Heart left ventricle (tissue), 16 donors: ENCODE measurements at regions not wholly inside any gene's neighbourhood (a gene's known extent, or its start where the extent isn't known, plus 50 kb on each side); places are given as distances from the start of the nearest gene placed in this dataset.
"Not testable (repeated sequence)": the region's sequence is repeated elsewhere in the genome, so short reads cannot be mapped to it uniquely, and the experiment has no call there.

Source experiments
- ATAC-seq, 4 donors: fragments of 200-7000 bp; cut with Tn5 transposase; one replicate each; pipeline ENCODE4 v1.9.1; 2020 to 2022; ENCODE audit warnings: moderate library complexity in 4 of 4, mild to moderate bottlenecking in 3 of 4, moderate number of reproducible peaks in 1 of 4
- DNase-seq, 5 donors: peaks; one replicate each; pipeline ENCODE4 v3.0.0-alpha.2; 2020
- H3K27ac ChIP-seq, 12 donors: fragments of 200-600 bp; sonication (generic) in 4 of 12; one replicate each; pipeline versions ENCODE4 v1.5.0 to v1.8.0; 2016 to 2022; ENCODE audit warnings: mild to moderate bottlenecking in 2 of 12
- H3K27me3 ChIP-seq, 9 donors: fragments of 200-600 bp; sonication (generic) in 2 of 9; one replicate each; pipeline versions ENCODE4 v1.5.1 to v1.8.0; 2016 to 2022; ENCODE audit warnings: mild to moderate bottlenecking in 3 of 9
- H3K36me3 ChIP-seq, 9 donors: fragments of 200-600 bp; sonication (generic) in 2 of 9; one replicate each; pipeline versions ENCODE4 v1.5.0 to v1.8.0; 2018 to 2022; ENCODE audit warnings: mild to moderate bottlenecking in 2 of 9
- H3K4me1 ChIP-seq, 12 donors: fragments of 200-600 bp; sonication (generic) in 4 of 12; one replicate each; pipeline versions ENCODE4 v1.5.0 to v1.8.0; 2016 to 2022; ENCODE audit warnings: mild to moderate bottlenecking in 3 of 12
- H3K4me3 ChIP-seq, 12 donors: fragments of 200-600 bp; sonication (generic) in 4 of 12; one replicate each; pipeline versions ENCODE4 v1.5.0 to v1.8.0; 2017 to 2022; ENCODE audit warnings: mild to moderate bottlenecking in 9 of 12, moderate library complexity in 4 of 12
- H3K9me3 ChIP-seq, 12 donors: fragments of 200-600 bp; sonication (generic) in 4 of 12; one replicate each; pipeline versions ENCODE4 v1.5.0 to v1.8.0; 2016 to 2022; ENCODE audit warnings: mild to moderate bottlenecking in 1 of 12
- POLR2A ChIP-seq, 2 donors: fragments of 450-650 bp; IDR thresholded peaks; one replicate each; pipeline ENCODE4 v1.6.1; 2017; ENCODE audit warnings: antibody characterized with exemption in 2 of 2, mild to moderate bottlenecking in 2 of 2, moderate library complexity in 2 of 2
- WGBS, 4 donors: extraction: QIAGEN DNeasy Blood & Tissue Kit in 2 of 4; methylation state at CpG; one replicate each; pipeline versions ENCODE4 v1.1.5 to v1.1.7; 2013 to 2018; 5-methylcytosine and 5-hydroxymethylcytosine counted together
- intact Hi-C, 10 donors: fragments of 100-400 bp; cut with DNase I; formaldehyde crosslinking; loops; one replicate each; pipeline versions ENCODE4 v1.11.1 to v1.14.2; 2022
- TF ChIP-seq, protein P1 (sequence below), 12 donors: fragments of 200-600 bp; sonication (generic) in 4 of 12; IDR thresholded peaks; one replicate each; pipeline versions ENCODE4 v1.5.0 to v1.8.0; 2018 to 2022; ENCODE audit warnings: antibody characterized with exemption in 12 of 12, mild to moderate bottlenecking in 5 of 12
- donor health status: ischemic (EF 13 %, LVEDD 7.1; RV severe dilation, severe dysfunction).
- donor health status: healthy with polysubstance abuse.
- donor health status: DM: no; HTN: yes; CAD: no.
- donor health status: DM: no; HTN: no; CAD: no.
- donor health status: ischemic (EF 25% LVEDD 6.9; RV normal size, moderate dysfunction).
- donor health status: ischemic (EF 25% LVEDD 5.7; RV mildly dilated, moderate dysfunction).
- donor health status: healthy.
- donor health status: DM: yes; HTN: yes; CAD: no.
- donor health status: ischemic (EF 35%, LVEDD 5.7; RV mildly dilated, moderate dysfunction).
- donor health status: nonischemic (EF 11% LVEDD 7.7; RV severe dilation, severe dysfunction).
- donor health status: DM: yes; HTN: yes; CAD: no.
- donor health status: PGD.
- donor health status: ischemic (EF 29% LVEDD 5.4; RV normal size, mild dysfunction).
- donor health status: nonischemic (EF 23%, LVEDD 6.1; RV moderate dilation, normal function).

DNA sequence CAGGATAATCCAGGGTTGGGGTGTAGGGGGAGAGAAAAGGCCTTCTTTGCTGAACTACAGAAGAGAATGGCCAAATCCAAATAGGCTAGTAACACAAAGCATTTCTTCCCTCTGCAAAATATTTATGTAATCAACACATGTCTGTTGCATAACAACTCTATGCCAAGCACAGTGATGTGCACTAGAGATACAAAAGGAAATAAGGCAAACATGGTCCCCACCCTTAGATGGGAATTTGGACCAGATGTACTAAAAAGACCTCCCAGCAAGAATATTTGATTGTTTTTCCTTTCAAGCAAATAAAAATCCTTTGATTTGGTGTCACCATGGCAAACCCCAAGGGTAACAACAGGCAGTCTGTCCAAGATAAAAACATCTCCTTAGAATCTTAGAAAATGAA, 177.6 kb upstream of the FGF13 start:
- no peak overlapping the region for H3K4me3 ChIP-seq
- H3K4me1 ChIP-seq = no peaks in the 10 kb centered on the region
- ATAC-seq = no peak
- no peaks in the 10 kb centered on the region for H3K36me3 ChIP-seq
- intact Hi-C loops = no loop called here
- H3K27ac ChIP-seq = no peak overlapping the region
- H3K27me3 ChIP-seq = no peaks in the 10 kb centered on the region
- no peak for DNase-seq
- no peaks in the 10 kb centered on the region for H3K9me3 ChIP-seq
- TF ChIP-seq, protein P1, sequence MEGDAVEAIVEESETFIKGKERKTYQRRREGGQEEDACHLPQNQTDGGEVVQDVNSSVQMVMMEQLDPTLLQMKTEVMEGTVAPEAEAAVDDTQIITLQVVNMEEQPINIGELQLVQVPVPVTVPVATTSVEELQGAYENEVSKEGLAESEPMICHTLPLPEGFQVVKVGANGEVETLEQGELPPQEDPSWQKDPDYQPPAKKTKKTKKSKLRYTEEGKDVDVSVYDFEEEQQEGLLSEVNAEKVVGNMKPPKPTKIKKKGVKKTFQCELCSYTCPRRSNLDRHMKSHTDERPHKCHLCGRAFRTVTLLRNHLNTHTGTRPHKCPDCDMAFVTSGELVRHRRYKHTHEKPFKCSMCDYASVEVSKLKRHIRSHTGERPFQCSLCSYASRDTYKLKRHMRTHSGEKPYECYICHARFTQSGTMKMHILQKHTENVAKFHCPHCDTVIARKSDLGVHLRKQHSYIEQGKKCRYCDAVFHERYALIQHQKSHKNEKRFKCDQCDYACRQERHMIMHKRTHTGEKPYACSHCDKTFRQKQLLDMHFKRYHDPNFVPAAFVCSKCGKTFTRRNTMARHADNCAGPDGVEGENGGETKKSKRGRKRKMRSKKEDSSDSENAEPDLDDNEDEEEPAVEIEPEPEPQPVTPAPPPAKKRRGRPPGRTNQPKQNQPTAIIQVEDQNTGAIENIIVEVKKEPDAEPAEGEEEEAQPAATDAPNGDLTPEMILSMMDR (IDR thresholded peaks at IDR 0.05) = no peak
- TF ChIP-seq POLR2A (IDR thresholded peaks at IDR 0.05) = no peak

DNA sequence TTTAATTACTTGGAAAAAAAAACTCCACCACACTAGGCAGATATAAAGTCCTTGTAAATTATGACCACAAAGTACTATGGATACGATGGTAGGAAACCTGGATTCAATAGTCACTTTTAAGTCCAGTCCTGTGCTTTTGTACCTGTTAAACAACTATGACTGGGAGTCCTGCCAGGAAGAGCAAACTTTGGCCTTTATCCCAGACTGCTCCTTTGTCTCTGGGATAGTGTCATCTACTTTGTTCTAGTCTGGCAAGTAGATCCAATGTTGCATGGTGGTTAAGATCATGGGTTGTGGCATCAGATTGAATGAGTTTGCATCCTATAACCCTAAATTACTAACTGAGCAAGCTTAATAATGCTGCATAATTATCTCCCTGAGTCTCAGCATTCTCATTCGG, 175.3 kb upstream of the FGF13 start:
- H3K4me1 ChIP-seq = no peaks in the 10 kb centered on the region
- intact Hi-C loops = no loop called here
- H3K27me3 ChIP-seq = peaks cover 0 to 5% (median 0%) of the 10 kb centered on the region in 9 donors
- WGBS, 4 donors = 65 to 69% (median 68%) methylated on average over 2 of the region's 2 CpGs
- no peak overlapping the region for H3K4me3 ChIP-seq
- ATAC-seq = no peak
- no peak overlapping the region for H3K27ac ChIP-seq
- H3K36me3 ChIP-seq = no peaks in the 10 kb centered on the region
- H3K9me3 ChIP-seq = no peaks in the 10 kb centered on the region
- DNase-seq = no peak
- no peak for TF ChIP-seq POLR2A (IDR thresholded peaks at IDR 0.05)
- TF ChIP-seq, protein P1 (IDR thresholded peaks at IDR 0.05) = no peak

DNA sequence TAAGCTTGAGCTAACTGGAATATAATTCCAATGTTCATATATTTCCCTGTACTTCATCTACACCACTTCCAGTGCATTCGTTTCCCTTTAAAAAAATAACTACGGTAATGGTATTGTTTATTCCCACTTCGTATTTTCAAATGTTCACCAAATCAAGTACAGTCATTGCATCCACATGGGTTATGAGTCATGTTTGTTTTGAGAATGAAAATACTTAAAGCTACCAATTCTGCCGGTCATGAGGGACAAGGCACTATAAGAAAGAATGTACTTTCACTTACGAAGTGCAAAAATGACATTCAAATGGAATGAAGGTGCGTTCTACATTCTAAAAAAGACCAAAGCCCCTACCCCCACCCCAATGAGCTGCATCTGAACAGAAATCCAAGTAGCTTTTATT, 174.4 kb upstream of the FGF13 start:
- Histone ChIP-seq H3K4me3 (no peak overlapping the region), H3K27ac (no peak overlapping the region), H3K27me3 (peaks cover 0 to 5% (median 0%) of the 10 kb centered on the region in 9 donors), H3K9me3 (no peaks in the 10 kb centered on the region), H3K4me1 (no peaks in the 10 kb centered on the region), H3K36me3 (no peaks in the 10 kb centered on the region)
- WGBS, 4 donors = 82 to 92% (median 86%) methylated on average over 6 of the region's 6 CpGs
- intact Hi-C loops = no loop called here
- ATAC-seq (no peak), DNase-seq (no peak)
- TF ChIP-seq POLR2A (IDR thresholded peaks at IDR 0.05) = no peak
- TF ChIP-seq, protein P1 (IDR thresholded peaks at IDR 0.05) = no peak

DNA sequence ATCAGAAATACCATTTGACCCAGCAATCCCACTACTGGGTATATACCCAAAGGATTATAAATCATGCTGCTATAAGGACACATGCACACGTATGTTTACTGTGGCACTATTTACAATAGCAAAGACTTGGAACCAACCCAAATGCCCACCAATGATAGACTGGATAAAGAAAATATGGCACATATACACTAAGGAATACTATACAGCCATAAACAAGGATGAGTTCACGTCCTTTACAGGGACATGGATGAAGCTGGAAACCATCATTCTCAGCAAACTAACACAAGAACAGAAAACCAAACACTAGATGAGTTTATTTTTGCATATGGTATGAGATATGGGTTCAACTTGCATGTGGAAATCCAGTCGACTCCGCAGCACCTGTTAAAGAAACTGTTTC, 168.8 kb upstream of the FGF13 start:
- 86 to 97% (median 89%) methylated on average over 4 of the region's 4 CpGs for WGBS, 4 donors

DNA sequence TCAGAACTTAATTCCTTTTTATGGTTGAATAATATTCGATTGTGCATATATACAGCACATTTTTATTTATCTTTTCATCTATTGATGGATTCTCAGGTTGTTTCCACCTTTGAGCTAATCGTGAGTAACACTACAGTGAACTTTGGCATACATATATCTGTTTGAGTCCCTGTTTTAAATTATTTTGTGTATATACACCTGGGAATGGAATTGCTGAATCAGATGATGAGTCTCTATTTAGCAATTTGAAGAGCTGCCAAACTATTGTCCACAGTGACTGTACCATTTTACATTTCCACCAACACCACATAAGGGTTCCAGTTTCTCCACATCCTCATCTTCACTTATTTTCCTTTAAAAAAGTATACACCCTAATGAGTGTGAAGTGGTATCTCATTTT, 166.2 kb upstream of the FGF13 start:
- DNase-seq (no peak), ATAC-seq (no peak)
- Histone ChIP-seq H3K9me3 (peaks cover 0 to 7% (median 0%) of the 10 kb centered on the region in 12 donors), H3K27ac (no peak overlapping the region), H3K27me3 (peaks cover 0 to 4% (median 0%) of the 10 kb centered on the region in 9 donors), H3K4me1 (no peaks in the 10 kb centered on the region), H3K36me3 (no peaks in the 10 kb centered on the region), H3K4me3 (no peak overlapping the region)
- no peak for TF ChIP-seq POLR2A (IDR thresholded peaks at IDR 0.05)
- TF ChIP-seq, protein P1 (IDR thresholded peaks at IDR 0.05) = no peak
- intact Hi-C loops = no loop called here
- WGBS, 4 donors = 52 to 77% (median 62%) methylated on average over 2 of the region's 2 CpGs

More for the DNA sequence above, 168.8 kb upstream of the FGF13 start:
- H3K27me3 ChIP-seq, ATAC-seq, H3K36me3 ChIP-seq, H3K9me3 ChIP-seq, DNase-seq, H3K4me3 ChIP-seq, H3K4me1 ChIP-seq, H3K27ac ChIP-seq, intact Hi-C loops: not testable (repeated sequence)
